HG02571 (cell line): ENCODE measurements at regions not wholly inside any gene's neighbourhood (a gene's known extent, or its start where the extent isn't known, plus 50 kb on each side); places are given as distances from the start of the nearest gene placed in this dataset.

ENCODE experiments used
- ATAC-seq: cut with Tn5 transposase; IDR thresholded peaks from one replicate; pipeline ENCODE4 v1.9.1; 2021; ENCODE audit warnings: mild to moderate bottlenecking, moderate library complexity; ENCODE audit not compliant: unreplicated experiment

- ATAC-seq: no peak
Observed at GRCh38 chr3:5787861-5788488, 600.5 kb downstream of the EDEM1 start.

- ATAC-seq: no peak
Observed at GRCh38 chr3:5788496-5788895, 601.0 kb downstream of the EDEM1 start.

- no peak for ATAC-seq
Observed at GRCh38 chr3:5791558-5791957, 604.1 kb downstream of the EDEM1 start.

- ATAC-seq: no peak
Observed at GRCh38 chr3:5796541-5796940, 609.0 kb downstream of the EDEM1 start.

GRCh38 chr3:5798809-5799208, 611.3 kb downstream of the EDEM1 start:
- no peak for ATAC-seq

- no peak for ATAC-seq
Observed at GRCh38 chr3:5799398-5799797, 611.9 kb downstream of the EDEM1 start.

- no peak for ATAC-seq
Observed at GRCh38 chr3:5800965-5801364, 613.5 kb downstream of the EDEM1 start.

GRCh38 chr3:5806192-5806591, 618.7 kb downstream of the EDEM1 start:
- no peak for ATAC-seq

- ATAC-seq: no peak
Observed at GRCh38 chr3:5809586-5810246, 622.2 kb downstream of the EDEM1 start.

GRCh38 chr3:5811016-5811415, 623.5 kb downstream of the EDEM1 start:
- ATAC-seq: no peak

- ATAC-seq: no peak
Observed at GRCh38 chr3:5813521-5813920, 626.0 kb downstream of the EDEM1 start.

- no peak for ATAC-seq
Observed at GRCh38 chr3:5822843-5823242, 635.3 kb downstream of the EDEM1 start.

- no peak for ATAC-seq
Observed at GRCh38 chr3:5826467-5826866, 639.0 kb downstream of the EDEM1 start.

GRCh38 chr3:5828251-5828650, 640.7 kb downstream of the EDEM1 start:
- no peak for ATAC-seq

- ATAC-seq: no peak
Observed at GRCh38 chr3:5840056-5840455, 652.5 kb downstream of the EDEM1 start.

GRCh38 chr3:5841599-5841998, 654.1 kb downstream of the EDEM1 start:
- no peak for ATAC-seq

GRCh38 chr3:5846261-5846660, 658.8 kb downstream of the EDEM1 start:
- no peak for ATAC-seq

GRCh38 chr3:5861151-5861550, 673.6 kb downstream of the EDEM1 start:
- ATAC-seq: no peak

- ATAC-seq: no peak
Observed at GRCh38 chr3:5874931-5875341, 687.4 kb downstream of the EDEM1 start.

GRCh38 chr3:5888851-5889250, 701.3 kb downstream of the EDEM1 start:
- no peak for ATAC-seq

GRCh38 chr3:5889374-5889773, 701.9 kb downstream of the EDEM1 start:
- no peak for ATAC-seq

GRCh38 chr3:5891711-5892110, 704.2 kb downstream of the EDEM1 start:
- ATAC-seq: no peak

- ATAC-seq: no peak
Observed at GRCh38 chr3:5898106-5898505, 710.6 kb downstream of the EDEM1 start.
